Neural progenitor cell (in vitro differentiated cells): ENCODE measurements at regions not wholly inside any gene's neighbourhood (a gene's known extent, or its start where the extent isn't known, plus 50 kb on each side); places are given as distances from the start of the nearest gene placed in this dataset.
A peak's percentile ranks its signal among the peaks of the same experiment; 100 is the strongest.

ENCODE experiments used
- DNase-seq: peaks from one replicate; pipeline ENCODE4 v3.0.0-alpha.2; 2016; ENCODE audit warnings: low spot score
- H2AFZ ChIP-seq: fragments of 200-600 bp; sonication (generic); replicated peaks from 2 replicates; pipeline ENCODE4 v1.6.1; 2016; ENCODE audit warnings: antibody characterized with exemption
- H3F3A ChIP-seq: fragments of 200-600 bp; sonication (generic); 2 replicates; pipeline ENCODE4 v1.6.1; 2016; ENCODE audit warnings: antibody characterized with exemption, low read depth
- H3K27ac ChIP-seq: fragments of 200-600 bp; sonication (generic); 2 replicates; pipeline ENCODE4 v1.5.1; 2016; ENCODE audit warnings: mild to moderate bottlenecking
- H3K27me3 ChIP-seq: fragments of 200-600 bp; sonication (generic); 2 replicates; pipeline ENCODE4 v1.6.1; 2016; ENCODE audit warnings: mild to moderate bottlenecking, moderate library complexity
- H3K36me3 ChIP-seq: fragments of 200-600 bp; sonication (generic); 2 replicates; pipeline ENCODE4 v1.5.1; 2016
- H3K4me1 ChIP-seq: fragments of 200-600 bp; sonication (generic); 2 replicates; pipeline ENCODE4 v1.6.1; 2016; ENCODE audit warnings: mixed run types
- H3K4me2 ChIP-seq: fragments of 200-600 bp; sonication (generic); 2 replicates; pipeline ENCODE4 v1.6.1; 2016
- H3K4me3 ChIP-seq: fragments of 200-600 bp; sonication (generic); 2 replicates; pipeline ENCODE4 v1.5.1; 2016
- H3K79me2 ChIP-seq: fragments of 200-600 bp; sonication (generic); 2 replicates; pipeline ENCODE4 v1.6.1; 2016; ENCODE audit warnings: low read depth
- H3K9ac ChIP-seq: fragments of 200-600 bp; sonication (generic); 2 replicates; pipeline ENCODE4 v1.6.1; 2016
- H3K9me3 ChIP-seq: fragments of 200-600 bp; sonication (generic); 2 replicates; pipeline ENCODE4 v1.5.1; 2016; ENCODE audit warnings: low read depth
- H4K20me1 ChIP-seq: fragments of 200-600 bp; sonication (generic); 2 replicates; pipeline ENCODE4 v1.6.1; 2016; ENCODE audit warnings: low read depth
- H3K27ac Mint-ChIP-seq: 3 replicates; pipeline ENCODE4 v1.8.0; 2021; ENCODE audit warnings: mixed read lengths
- H3K27me3 Mint-ChIP-seq: 2 replicates; pipeline ENCODE4 v1.8.0; 2022; ENCODE audit warnings: low read depth, mild to moderate bottlenecking, inconsistent platforms, moderate library complexity, mixed read lengths; ENCODE audit not compliant: insufficient read depth
- H3K36me3 Mint-ChIP-seq: 3 replicates; pipeline ENCODE4 v1.8.0; 2021; ENCODE audit warnings: mixed read lengths
- H3K4me1 Mint-ChIP-seq: 3 replicates; pipeline ENCODE4 v1.8.0; 2021; ENCODE audit warnings: mixed read lengths
- H3K4me3 Mint-ChIP-seq: 3 replicates; pipeline ENCODE4 v1.8.0; 2021; ENCODE audit warnings: mild to moderate bottlenecking, moderate library complexity, mixed read lengths
- H3K9me3 Mint-ChIP-seq: 3 replicates; pipeline ENCODE4 v1.8.0; 2020; ENCODE audit warnings: mixed read lengths
- CTCF ChIP-seq: fragments of 200-600 bp; sonication (generic); IDR thresholded peaks from 2 replicates; pipeline ENCODE4 v1.5.1; 2017; ENCODE audit warnings: antibody characterized with exemption, mild to moderate bottlenecking
- EZH2 ChIP-seq: fragments of 200-600 bp; sonication (generic); IDR thresholded peaks from 2 replicates; pipeline ENCODE4 v1.6.1; 2017; ENCODE audit warnings: antibody characterized with exemption, mild to moderate bottlenecking, moderate library complexity
- EZH2phosphoT487 ChIP-seq: fragments of 200-600 bp; sonication (generic); IDR thresholded peaks from 2 replicates; pipeline ENCODE4 v1.6.1; 2017; ENCODE audit warnings: antibody characterized with exemption

- Histone ChIP-seq H2AFZ (no peak overlapping the region), H3K9ac (no peak overlapping the region), H3K79me2 (no peaks in the 10 kb centered on the region), H3K4me3 (no peak overlapping the region), H3K36me3 (no peaks in the 10 kb centered on the region), H3F3A (no peaks in the 10 kb centered on the region), H3K27ac (no peak overlapping the region), H3K4me1 (no peaks in the 10 kb centered on the region), H3K27me3 (no peaks in the 10 kb centered on the region), H4K20me1 (no peaks in the 10 kb centered on the region), H3K4me2 (no peak overlapping the region), H3K9me3 (no peaks in the 10 kb centered on the region)
- no peak overlapping the region for H3K27ac Mint-ChIP-seq
- no peak for DNase-seq
- TF ChIP-seq EZH2phosphoT487 (no peak), EZH2 (no peak), CTCF (no peak)
- H3K4me3 Mint-ChIP-seq, result no peak overlapping the region
- H3K4me1 Mint-ChIP-seq, result no peaks in the 10 kb centered on the region
- peaks cover 1% of the 10 kb centered on the region for H3K36me3 Mint-ChIP-seq
- H3K9me3 Mint-ChIP-seq, result peaks cover 5% of the 10 kb centered on the region
- H3K27me3 Mint-ChIP-seq, result peaks cover 7% of the 10 kb centered on the region
These were observed 1114.8 kb downstream of the ROBO2 start for GRCh38 chr3:78154521-78155186.

DNA sequence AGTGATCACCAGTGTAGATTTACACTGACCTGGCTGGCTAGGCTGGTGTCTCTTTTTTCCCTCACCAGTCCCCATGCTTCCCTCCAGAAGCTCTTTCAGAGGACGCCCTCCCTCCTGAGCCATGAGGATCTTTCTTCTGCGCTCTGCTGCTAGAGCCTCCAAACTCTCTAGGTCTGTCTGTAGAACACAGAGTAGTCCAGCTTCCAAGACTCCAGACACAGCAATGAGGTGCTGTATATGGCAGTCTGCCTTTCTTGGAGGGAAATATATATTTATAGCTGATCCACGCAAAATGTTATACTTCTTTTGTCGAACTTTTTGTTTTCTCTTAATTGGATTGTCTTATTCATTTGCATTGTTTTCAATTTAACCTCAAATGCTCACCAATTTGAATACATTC, 1121.8 kb downstream of the ROBO2 start:
- Mint-ChIP-seq H3K27ac (no peak overlapping the region), H3K4me3 (no peak overlapping the region), H3K4me1 (peaks cover 22% of the 10 kb centered on the region), H3K27me3 (no peaks in the 10 kb centered on the region), H3K36me3 (peaks cover 1% of the 10 kb centered on the region), H3K9me3 (peaks cover 4% of the 10 kb centered on the region)
- no peaks in the 10 kb centered on the region for H3K79me2 ChIP-seq
- peak overlapping the region; percentile 21 for H2AFZ ChIP-seq
- no peak for DNase-seq
- H3F3A ChIP-seq, result peaks cover 7% of the 10 kb centered on the region
- H3K27ac ChIP-seq, result no peak overlapping the region
- H3K4me2 ChIP-seq, result no peak overlapping the region
- no peaks in the 10 kb centered on the region for H4K20me1 ChIP-seq
- no peaks in the 10 kb centered on the region for H3K9me3 ChIP-seq
- H3K4me3 ChIP-seq, result no peak overlapping the region
- TF ChIP-seq EZH2 (no peak), EZH2phosphoT487 (no peak), CTCF (no peak)
- peaks cover 17% of the 10 kb centered on the region for H3K4me1 ChIP-seq
- H3K36me3 ChIP-seq, result no peaks in the 10 kb centered on the region
- H3K9ac ChIP-seq, result no peak overlapping the region
- no peaks in the 10 kb centered on the region for H3K27me3 ChIP-seq

GRCh38 chr3:78163379-78163778, 1123.5 kb downstream of the ROBO2 start:
- H3K79me2 ChIP-seq, result no peaks in the 10 kb centered on the region
- Mint-ChIP-seq H3K4me1 (peaks cover 22% of the 10 kb centered on the region), H3K36me3 (no peaks in the 10 kb centered on the region), H3K4me3 (no peak overlapping the region), H3K27ac (peak overlapping the region; percentile 83), H3K27me3 (no peaks in the 10 kb centered on the region), H3K9me3 (no peaks in the 10 kb centered on the region)
- H3K27me3 ChIP-seq, result no peaks in the 10 kb centered on the region
- H3K9ac ChIP-seq, result no peak overlapping the region
- TF ChIP-seq EZH2phosphoT487 (no peak), CTCF (no peak), EZH2 (no peak)
- H3K9me3 ChIP-seq, result no peaks in the 10 kb centered on the region
- peak overlapping the region; percentile 73 for H2AFZ ChIP-seq
- peak; percentile 65 for DNase-seq
- no peaks in the 10 kb centered on the region for H3K36me3 ChIP-seq
- no peak overlapping the region for H3K4me3 ChIP-seq
- H4K20me1 ChIP-seq, result no peaks in the 10 kb centered on the region
- peaks cover 7% of the 10 kb centered on the region for H3F3A ChIP-seq
- peak overlapping the region; percentile 14 for H3K4me2 ChIP-seq
- peaks cover 17% of the 10 kb centered on the region for H3K4me1 ChIP-seq
- H3K27ac ChIP-seq, result peak overlapping the region; percentile 30
